ENCODE measurements at regions not wholly inside any gene's neighbourhood (a gene's known extent, or its start where the extent isn't known, plus 50 kb on each side); places are given as distances from the start of the nearest gene placed in this dataset.
A peak's percentile ranks its signal among the peaks of the same experiment; 100 is the strongest.
"Not testable (repeated sequence)": the region's sequence is repeated elsewhere in the genome, so short reads cannot be mapped to it uniquely, and the experiment has no call there.

DNA sequence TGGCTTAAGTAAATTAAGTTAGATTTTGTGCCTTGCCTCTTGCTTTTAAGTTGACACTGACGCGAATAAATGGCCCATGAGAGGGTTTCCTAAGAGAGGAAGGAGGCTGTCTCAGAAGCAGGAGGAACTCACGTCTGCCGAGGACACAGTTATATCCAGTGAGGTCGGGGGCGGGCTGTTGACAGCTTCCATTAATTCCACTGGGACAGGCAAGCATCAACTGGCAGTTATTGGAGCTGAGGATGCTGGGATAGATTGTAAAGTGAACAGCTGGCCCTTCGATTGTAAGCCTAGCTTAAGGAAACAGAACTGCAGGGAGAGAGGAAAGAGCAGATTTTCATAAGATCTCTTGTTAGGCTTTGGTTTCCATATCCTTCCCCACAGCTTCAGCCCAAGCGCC lies 399.2 kb downstream of the IPO8 start:
- Mint-ChIP-seq H3K4me3 (ENCODE audit: unreplicated experiment) (no peak overlapping the region), H3K27ac (ENCODE audit: unreplicated experiment) (no peak overlapping the region), H3K9me3 (ENCODE audit: unreplicated experiment) (no peaks in the 10 kb centered on the region), H3K4me1 (ENCODE audit: unreplicated experiment) (no peaks in the 10 kb centered on the region), H3K36me3 (ENCODE audit: unreplicated experiment) (no peaks in the 10 kb centered on the region), H3K27me3 (ENCODE audit: unreplicated experiment) (peaks cover 12% of the 10 kb centered on the region)
- no peak for DNase-seq (ENCODE audit: extremely low spot score, unreplicated experiment)
- TF ChIP-seq, protein P1, sequence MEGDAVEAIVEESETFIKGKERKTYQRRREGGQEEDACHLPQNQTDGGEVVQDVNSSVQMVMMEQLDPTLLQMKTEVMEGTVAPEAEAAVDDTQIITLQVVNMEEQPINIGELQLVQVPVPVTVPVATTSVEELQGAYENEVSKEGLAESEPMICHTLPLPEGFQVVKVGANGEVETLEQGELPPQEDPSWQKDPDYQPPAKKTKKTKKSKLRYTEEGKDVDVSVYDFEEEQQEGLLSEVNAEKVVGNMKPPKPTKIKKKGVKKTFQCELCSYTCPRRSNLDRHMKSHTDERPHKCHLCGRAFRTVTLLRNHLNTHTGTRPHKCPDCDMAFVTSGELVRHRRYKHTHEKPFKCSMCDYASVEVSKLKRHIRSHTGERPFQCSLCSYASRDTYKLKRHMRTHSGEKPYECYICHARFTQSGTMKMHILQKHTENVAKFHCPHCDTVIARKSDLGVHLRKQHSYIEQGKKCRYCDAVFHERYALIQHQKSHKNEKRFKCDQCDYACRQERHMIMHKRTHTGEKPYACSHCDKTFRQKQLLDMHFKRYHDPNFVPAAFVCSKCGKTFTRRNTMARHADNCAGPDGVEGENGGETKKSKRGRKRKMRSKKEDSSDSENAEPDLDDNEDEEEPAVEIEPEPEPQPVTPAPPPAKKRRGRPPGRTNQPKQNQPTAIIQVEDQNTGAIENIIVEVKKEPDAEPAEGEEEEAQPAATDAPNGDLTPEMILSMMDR (IDR thresholded peaks at IDR 0.05) = no peak

DNA sequence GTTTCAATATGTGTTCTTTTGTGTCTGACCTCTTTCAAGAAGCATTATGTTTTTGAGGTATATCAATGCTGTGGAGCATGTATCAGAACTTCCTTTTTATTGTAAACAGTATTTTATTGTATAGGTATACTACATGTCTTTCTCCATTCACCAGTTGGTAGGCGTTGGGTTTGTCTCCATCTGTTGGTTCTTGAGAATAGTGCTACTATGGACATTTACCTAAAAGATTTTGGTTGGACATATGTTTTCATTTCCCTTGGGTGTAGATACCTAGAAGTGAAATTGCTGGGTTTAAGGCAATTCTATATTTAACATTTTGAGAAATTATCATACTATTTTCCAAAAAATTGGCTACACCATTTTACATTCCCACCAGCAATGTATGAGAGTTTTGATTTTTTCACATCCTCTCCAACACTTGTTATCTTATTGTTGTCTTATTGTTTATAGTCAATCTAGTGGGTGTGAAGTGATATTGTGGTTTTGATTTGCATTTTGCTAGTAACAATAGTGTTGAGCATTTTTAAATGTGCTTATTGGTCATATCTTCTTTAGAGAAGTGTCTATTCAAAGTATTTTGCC lies 409.2 kb downstream of the IPO8 start:
- TF ChIP-seq, protein P1 (IDR thresholded peaks at IDR 0.05) = peak; percentile 86
- no peaks in the 10 kb centered on the region for H3K36me3 Mint-ChIP-seq (ENCODE audit: unreplicated experiment)
- peaks cover 1% of the 10 kb centered on the region for H3K4me1 Mint-ChIP-seq (ENCODE audit: unreplicated experiment)
- H3K27ac Mint-ChIP-seq (ENCODE audit: unreplicated experiment) = no peak overlapping the region
- no peak for DNase-seq (ENCODE audit: extremely low spot score, unreplicated experiment)
- no peaks in the 10 kb centered on the region for H3K9me3 Mint-ChIP-seq (ENCODE audit: unreplicated experiment)
- peaks cover 38% of the 10 kb centered on the region for H3K27me3 Mint-ChIP-seq (ENCODE audit: unreplicated experiment)
- no peak overlapping the region for H3K4me3 Mint-ChIP-seq (ENCODE audit: unreplicated experiment)

DNA sequence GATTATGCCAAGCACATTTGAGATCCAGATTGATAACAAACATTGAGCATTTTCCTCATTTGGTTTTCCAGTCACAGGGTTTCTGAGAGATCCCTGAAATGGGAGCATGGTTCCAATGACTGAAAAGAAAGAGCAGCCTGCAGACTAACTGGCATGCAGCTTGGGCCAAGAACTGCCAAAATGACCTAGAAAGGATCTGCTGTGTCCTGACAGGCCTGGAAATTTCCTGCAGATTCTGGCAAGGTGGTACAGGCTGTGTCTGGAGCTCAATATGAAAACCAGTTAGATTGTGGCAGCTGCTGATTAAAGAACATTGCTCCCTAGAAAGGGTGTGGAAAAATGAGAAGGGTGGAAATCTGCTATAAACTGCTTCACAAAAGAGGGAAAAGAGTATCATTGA lies 417.3 kb downstream of the IPO8 start:
- Mint-ChIP-seq H3K27me3 (ENCODE audit: unreplicated experiment) (peaks cover 25% of the 10 kb centered on the region), H3K4me3 (ENCODE audit: unreplicated experiment) (no peak overlapping the region), H3K4me1 (ENCODE audit: unreplicated experiment) (no peaks in the 10 kb centered on the region), H3K9me3 (ENCODE audit: unreplicated experiment) (no peaks in the 10 kb centered on the region), H3K27ac (ENCODE audit: unreplicated experiment) (no peak overlapping the region), H3K36me3 (ENCODE audit: unreplicated experiment) (no peaks in the 10 kb centered on the region)
- DNase-seq (ENCODE audit: extremely low spot score, unreplicated experiment) = no peak
- TF ChIP-seq, protein P1 (IDR thresholded peaks at IDR 0.05) = no peak

GRCh38 chr12:30272515-30272914 lies 423.2 kb downstream of the IPO8 start:
- not testable (repeated sequence) for H3K27ac Mint-ChIP-seq (ENCODE audit: unreplicated experiment); H3K36me3 Mint-ChIP-seq (ENCODE audit: unreplicated experiment); H3K9me3 Mint-ChIP-seq (ENCODE audit: unreplicated experiment); H3K4me3 Mint-ChIP-seq (ENCODE audit: unreplicated experiment); DNase-seq (ENCODE audit: extremely low spot score, unreplicated experiment); H3K4me1 Mint-ChIP-seq (ENCODE audit: unreplicated experiment)
- peaks cover 12% of the 10 kb centered on the region for H3K27me3 Mint-ChIP-seq (ENCODE audit: unreplicated experiment)

GRCh38 chr12:30269496-30269895 lies 426.2 kb downstream of the IPO8 start:
- TF ChIP-seq, protein P1 (IDR thresholded peaks at IDR 0.05) = no peak
- Mint-ChIP-seq H3K27me3 (ENCODE audit: unreplicated experiment) (no peaks in the 10 kb centered on the region), H3K4me1 (ENCODE audit: unreplicated experiment) (peaks cover 3% of the 10 kb centered on the region), H3K4me3 (ENCODE audit: unreplicated experiment) (no peak overlapping the region), H3K27ac (ENCODE audit: unreplicated experiment) (no peak overlapping the region), H3K9me3 (ENCODE audit: unreplicated experiment) (peaks cover 15% of the 10 kb centered on the region), H3K36me3 (ENCODE audit: unreplicated experiment) (no peaks in the 10 kb centered on the region)
- no peak for DNase-seq (ENCODE audit: extremely low spot score, unreplicated experiment)

DNA sequence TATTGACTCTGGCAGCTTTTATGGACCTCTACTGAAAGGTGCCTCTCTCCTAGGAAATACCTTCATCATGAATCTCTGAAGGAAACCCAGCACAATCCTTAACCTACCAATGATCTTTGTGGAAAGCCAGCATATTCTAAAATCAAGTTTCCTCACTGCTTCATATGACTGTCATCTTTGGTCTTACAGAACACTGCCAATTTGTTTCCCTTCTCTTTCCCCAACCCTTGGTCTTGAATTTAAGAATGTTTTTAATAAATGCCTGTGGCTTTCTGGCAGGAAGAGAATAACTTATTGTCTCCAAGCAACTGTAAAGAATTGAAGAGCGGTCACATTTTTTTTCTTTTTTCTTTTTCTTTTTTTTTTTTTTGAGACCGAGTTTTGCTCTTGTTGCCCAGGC lies 427.6 kb downstream of the IPO8 start:
- Mint-ChIP-seq H3K9me3 (ENCODE audit: unreplicated experiment) (peaks cover 15% of the 10 kb centered on the region), H3K27ac (ENCODE audit: unreplicated experiment) (no peak overlapping the region), H3K36me3 (ENCODE audit: unreplicated experiment) (no peaks in the 10 kb centered on the region), H3K27me3 (ENCODE audit: unreplicated experiment) (no peaks in the 10 kb centered on the region), H3K4me3 (ENCODE audit: unreplicated experiment) (no peak overlapping the region), H3K4me1 (ENCODE audit: unreplicated experiment) (peaks cover 3% of the 10 kb centered on the region)
- TF ChIP-seq, protein P1 (IDR thresholded peaks at IDR 0.05) = no peak
- no peak for DNase-seq (ENCODE audit: extremely low spot score, unreplicated experiment)

Data from osteocyte (in vitro differentiated cells).